SH-SY5Y (cell line): ENCODE measurements at regions not wholly inside any gene's neighbourhood (a gene's known extent, or its start where the extent isn't known, plus 50 kb on each side); places are given as distances from the start of the nearest gene placed in this dataset.

ENCODE experiments used
- GATA2 ChIP-seq: IDR thresholded peaks from 2 replicates; pipeline ENCODE4 v1.6.1; 2011; ENCODE audit warnings: mild to moderate bottlenecking, low read depth, low read length
- GATA3 ChIP-seq: IDR thresholded peaks from 2 replicates; pipeline ENCODE4 v1.6.1; 2011; ENCODE audit warnings: low read depth, mild to moderate bottlenecking, low read length, moderate library complexity

- TF ChIP-seq GATA3 (no peak), GATA2 (no peak)
Measured at GRCh38 chr4:181245326-181245725, 997.9 kb upstream of the TENM3 start.
